ENCODE measurements at regions not wholly inside any gene's neighbourhood (a gene's known extent, or its start where the extent isn't known, plus 50 kb on each side); places are given as distances from the start of the nearest gene placed in this dataset.
A peak's percentile ranks its signal among the peaks of the same experiment; 100 is the strongest.
"Not testable (repeated sequence)": the region's sequence is repeated elsewhere in the genome, so short reads cannot be mapped to it uniquely, and the experiment has no call there.

DNA sequence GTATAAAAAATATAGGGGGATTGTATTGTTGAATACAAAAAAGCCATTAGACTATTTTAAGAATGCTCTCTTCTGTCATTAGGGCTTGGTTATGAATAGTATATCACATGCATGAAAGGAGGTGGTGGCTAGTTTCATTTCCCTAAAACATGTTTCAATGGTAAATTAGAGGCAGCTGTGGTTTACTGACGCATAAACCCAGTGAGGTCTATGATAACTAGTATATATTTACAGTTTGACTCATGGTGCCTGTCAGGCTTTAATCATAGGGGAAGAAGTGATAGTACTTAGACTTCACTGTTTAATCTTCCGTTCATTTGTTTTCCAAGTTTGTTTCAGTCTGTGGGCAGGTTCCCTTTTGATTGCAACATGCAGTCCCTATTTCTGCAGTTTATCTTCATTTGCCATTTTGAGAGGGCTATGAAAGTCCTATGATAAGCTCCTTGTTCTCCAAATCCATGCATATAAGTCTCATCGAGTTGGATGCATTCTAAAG is 55.1 kb upstream of the MAP4K3 start:
- no peaks in the 10 kb centered on the region for H3K27me3 ChIP-seq

DNA sequence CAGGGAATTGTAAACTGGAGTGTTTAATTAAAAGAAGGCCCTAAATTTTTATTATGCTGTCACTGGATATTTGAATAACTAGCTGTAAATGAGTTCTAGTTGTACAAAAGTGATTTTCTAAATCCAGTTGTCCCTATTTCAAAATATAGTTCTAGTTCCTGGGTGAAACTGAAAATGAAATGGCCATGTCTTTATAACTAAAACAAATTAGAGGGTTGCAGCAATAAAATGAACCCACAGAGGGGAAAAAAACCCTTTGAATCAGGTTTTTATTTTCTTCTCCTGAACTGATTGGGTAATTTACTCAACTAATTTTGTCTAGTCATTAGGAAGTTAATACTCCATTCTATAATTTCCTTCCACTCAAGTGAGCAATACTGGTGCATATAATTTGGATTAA is 55.6 kb upstream of the MAP4K3 start:
- no peak for TF ChIP-seq POLR2A (IDR thresholded peaks at IDR 0.05)
- TF ChIP-seq, protein P1, sequence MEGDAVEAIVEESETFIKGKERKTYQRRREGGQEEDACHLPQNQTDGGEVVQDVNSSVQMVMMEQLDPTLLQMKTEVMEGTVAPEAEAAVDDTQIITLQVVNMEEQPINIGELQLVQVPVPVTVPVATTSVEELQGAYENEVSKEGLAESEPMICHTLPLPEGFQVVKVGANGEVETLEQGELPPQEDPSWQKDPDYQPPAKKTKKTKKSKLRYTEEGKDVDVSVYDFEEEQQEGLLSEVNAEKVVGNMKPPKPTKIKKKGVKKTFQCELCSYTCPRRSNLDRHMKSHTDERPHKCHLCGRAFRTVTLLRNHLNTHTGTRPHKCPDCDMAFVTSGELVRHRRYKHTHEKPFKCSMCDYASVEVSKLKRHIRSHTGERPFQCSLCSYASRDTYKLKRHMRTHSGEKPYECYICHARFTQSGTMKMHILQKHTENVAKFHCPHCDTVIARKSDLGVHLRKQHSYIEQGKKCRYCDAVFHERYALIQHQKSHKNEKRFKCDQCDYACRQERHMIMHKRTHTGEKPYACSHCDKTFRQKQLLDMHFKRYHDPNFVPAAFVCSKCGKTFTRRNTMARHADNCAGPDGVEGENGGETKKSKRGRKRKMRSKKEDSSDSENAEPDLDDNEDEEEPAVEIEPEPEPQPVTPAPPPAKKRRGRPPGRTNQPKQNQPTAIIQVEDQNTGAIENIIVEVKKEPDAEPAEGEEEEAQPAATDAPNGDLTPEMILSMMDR (IDR thresholded peaks at IDR 0.05) = no peak
- intact Hi-C loops (cut with DNase I; ENCODE audit: low total_unique reads) = no loop called here
- H3K4me3 ChIP-seq = no peak overlapping the region
- no peaks in the 10 kb centered on the region for H3K4me1 ChIP-seq
- no peaks in the 10 kb centered on the region for H3K27me3 ChIP-seq
- H3K9me3 ChIP-seq = no peaks in the 10 kb centered on the region
- H3K27ac ChIP-seq = peak overlapping the region; percentile 41 to 52
- no peak for DNase-seq
- H3K36me3 ChIP-seq = no peaks in the 10 kb centered on the region

More for the DNA sequence above, 55.1 kb upstream of the MAP4K3 start:
- H3K4me3 ChIP-seq = no peak overlapping the region
- peak overlapping the region; percentile 41 to 52 for H3K27ac ChIP-seq
- H3K4me1 ChIP-seq = no peaks in the 10 kb centered on the region
- no peak for DNase-seq
- intact Hi-C loops (cut with DNase I; ENCODE audit: low total_unique reads) = no loop called here
- TF ChIP-seq, protein P1 (IDR thresholded peaks at IDR 0.05) = no peak
- TF ChIP-seq POLR2A (IDR thresholded peaks at IDR 0.05) = no peak
- no peaks in the 10 kb centered on the region for H3K9me3 ChIP-seq
- H3K36me3 ChIP-seq = no peaks in the 10 kb centered on the region

DNA sequence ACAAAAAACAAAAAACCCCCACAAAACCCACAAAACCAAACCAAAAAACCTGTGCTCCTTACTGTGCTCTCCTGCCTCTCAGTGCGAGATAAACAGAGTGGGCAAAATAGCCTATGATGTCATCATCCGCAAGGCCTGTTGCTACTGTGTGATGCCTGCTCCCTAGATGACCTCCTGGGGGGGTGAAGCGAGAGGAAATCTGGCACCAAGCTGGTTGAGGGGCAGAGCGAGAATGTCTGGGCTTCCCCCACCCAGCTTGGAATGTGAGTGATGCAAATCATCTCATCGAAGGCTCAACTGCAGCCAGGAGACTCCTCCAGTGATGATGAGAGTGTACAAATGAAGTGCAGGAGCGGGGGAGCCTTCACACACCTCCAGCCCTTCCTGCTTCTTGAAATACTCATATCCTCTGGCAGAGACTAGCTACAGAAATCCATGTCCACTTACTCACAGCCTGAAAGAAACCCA is 57.7 kb upstream of the MAP4K3 start:
- no peak overlapping the region for H3K4me3 ChIP-seq
- no peaks in the 10 kb centered on the region for H3K9me3 ChIP-seq
- H3K27me3 ChIP-seq = no peaks in the 10 kb centered on the region
- H3K36me3 ChIP-seq = no peaks in the 10 kb centered on the region
- H3K4me1 ChIP-seq = no peaks in the 10 kb centered on the region
- TF ChIP-seq, protein P1 (IDR thresholded peaks at IDR 0.05) = no peak
- no peak for TF ChIP-seq POLR2A (IDR thresholded peaks at IDR 0.05)
- intact Hi-C loops (cut with DNase I; ENCODE audit: low total_unique reads) = no loop called here
- peak; percentile 46 to 59 for DNase-seq
- peak overlapping the region; percentile 34 to 54 for H3K27ac ChIP-seq

DNA sequence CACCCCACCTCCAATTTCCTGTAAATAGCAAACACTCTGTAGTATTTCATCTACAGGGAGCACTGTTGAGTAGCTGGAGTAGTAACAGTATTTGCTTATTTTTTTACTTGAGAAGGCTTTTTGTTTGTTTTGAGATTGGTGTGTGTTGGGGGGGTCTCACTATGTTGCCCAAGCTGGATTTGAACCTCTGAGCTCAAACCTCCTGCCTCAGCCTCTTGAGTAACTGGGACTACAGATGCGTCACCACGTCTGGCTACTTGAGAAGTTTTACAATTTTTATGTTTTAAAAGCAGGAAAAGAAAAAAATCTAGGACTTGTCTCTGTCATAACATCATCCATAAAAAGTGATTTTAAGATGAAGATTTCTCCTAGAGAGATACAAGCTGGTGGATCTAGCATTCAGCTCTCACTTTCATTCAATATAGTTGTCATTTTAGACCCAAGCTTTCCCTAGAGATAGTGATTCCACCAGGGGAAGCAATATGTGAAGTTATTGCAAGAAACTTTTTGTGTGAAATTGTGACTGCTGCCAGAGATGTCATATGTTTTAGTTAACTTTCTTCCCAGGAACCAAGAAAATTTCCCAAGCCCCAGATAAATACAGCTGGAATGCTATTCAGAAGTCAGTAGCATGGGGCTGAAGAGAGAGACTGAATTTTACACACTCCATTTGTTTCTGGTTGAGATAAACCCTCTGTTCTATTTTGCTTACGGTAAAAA is 60.2 kb upstream of the MAP4K3 start:
- no peaks in the 10 kb centered on the region for H3K9me3 ChIP-seq
- intact Hi-C loops (cut with DNase I; ENCODE audit: low total_unique reads) = no loop called here
- no peaks in the 10 kb centered on the region for H3K27me3 ChIP-seq
- TF ChIP-seq, protein P1 (IDR thresholded peaks at IDR 0.05) = no peak
- TF ChIP-seq POLR2A (IDR thresholded peaks at IDR 0.05) = no peak
- peak overlapping the region; percentile 43 to 48 for H3K27ac ChIP-seq
- peak; percentile 40 to 54 for DNase-seq
- H3K36me3 ChIP-seq = no peaks in the 10 kb centered on the region
- H3K4me1 ChIP-seq = no peaks in the 10 kb centered on the region
- no peak overlapping the region for H3K4me3 ChIP-seq

DNA sequence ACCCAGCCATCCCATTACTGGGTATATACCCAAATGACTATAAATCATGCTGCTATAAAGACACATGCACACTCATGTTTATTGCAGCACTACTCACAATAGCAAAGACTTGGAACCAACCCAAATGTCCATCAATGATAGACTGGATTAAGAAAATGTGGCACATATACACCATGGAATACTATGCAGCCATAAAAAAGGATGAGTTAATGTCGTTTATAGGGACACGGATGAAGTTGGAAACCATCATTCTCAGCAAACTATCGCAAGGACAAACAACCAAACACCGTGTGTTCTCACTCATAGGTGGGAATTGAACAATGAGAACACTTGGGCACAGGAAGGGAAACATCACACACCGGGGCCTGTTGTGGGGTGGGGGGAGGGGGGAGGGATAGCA is 61.1 kb upstream of the MAP4K3 start:
- H3K4me1 ChIP-seq; intact Hi-C loops (cut with DNase I; ENCODE audit: low total_unique reads); DNase-seq; H3K27ac ChIP-seq; H3K36me3 ChIP-seq; H3K9me3 ChIP-seq; H3K4me3 ChIP-seq; H3K27me3 ChIP-seq: not testable (repeated sequence)

Measured in uterus (tissue), 3 donors.